ENCODE measurements at regions not wholly inside any gene's neighbourhood (a gene's known extent, or its start where the extent isn't known, plus 50 kb on each side); places are given as distances from the start of the nearest gene placed in this dataset.

- TF ChIP-seq POLR2A (IDR thresholded peaks at IDR 0.05) (no peak), CTCF (IDR thresholded peaks at IDR 0.05) (no peak), POLR2AphosphoS5 (IDR thresholded peaks at IDR 0.05) (no peak)
- H3K27ac ChIP-seq = no peak overlapping the region
- no peak for DNase-seq (ENCODE audit: low spot score)
- no peak overlapping the region for H3K4me3 ChIP-seq
- no peaks in the 10 kb centered on the region for H3K4me1 ChIP-seq (replicated peaks)
- H3K9me3 ChIP-seq = no peaks in the 10 kb centered on the region
- intact Hi-C loops (cut with DNase I) = no loop called here
- 90% methylated on average over 2 of the region's 2 CpGs for WGBS
- H3K27me3 ChIP-seq (replicated peaks; ENCODE audit: insufficient read depth) = no peaks in the 10 kb centered on the region
- no peaks in the 10 kb centered on the region for H3K36me3 ChIP-seq
Observed at GRCh38 chr13:89352384-89352783, 1681.2 kb downstream of the SLITRK5 start.

- Histone ChIP-seq H3K27ac (no peak overlapping the region), H3K27me3 (replicated peaks; ENCODE audit: insufficient read depth) (no peaks in the 10 kb centered on the region), H3K9me3 (no peaks in the 10 kb centered on the region), H3K36me3 (no peaks in the 10 kb centered on the region), H3K4me3 (no peak overlapping the region), H3K4me1 (replicated peaks) (no peaks in the 10 kb centered on the region)
- WGBS = 98% methylated on average over 4 of the region's 4 CpGs
- TF ChIP-seq POLR2AphosphoS5 (IDR thresholded peaks at IDR 0.05) = no peak
- no peak for TF ChIP-seq CTCF (IDR thresholded peaks at IDR 0.05)
- TF ChIP-seq POLR2A (IDR thresholded peaks at IDR 0.05) = no peak
- intact Hi-C loops (cut with DNase I) = no loop called here
- no peak for DNase-seq (ENCODE audit: low spot score)
Observed at GRCh38 chr13:89361909-89362308, 1690.7 kb downstream of the SLITRK5 start.

GRCh38 chr13:89363144-89363543, 1692.0 kb downstream of the SLITRK5 start:
- no peak for TF ChIP-seq CTCF (IDR thresholded peaks at IDR 0.05)
- no peak for TF ChIP-seq POLR2A (IDR thresholded peaks at IDR 0.05)
- TF ChIP-seq POLR2AphosphoS5 (IDR thresholded peaks at IDR 0.05) = no peak
- H3K36me3 ChIP-seq = no peaks in the 10 kb centered on the region
- DNase-seq (ENCODE audit: low spot score) = no peak
- intact Hi-C loops (cut with DNase I) = no loop called here
- no peaks in the 10 kb centered on the region for H3K27me3 ChIP-seq (replicated peaks; ENCODE audit: insufficient read depth)
- H3K27ac ChIP-seq = no peak overlapping the region
- no peaks in the 10 kb centered on the region for H3K9me3 ChIP-seq
- 96% methylated on average over 41 of the region's 41 CpGs for WGBS
- no peak overlapping the region for H3K4me3 ChIP-seq
- H3K4me1 ChIP-seq (replicated peaks) = no peaks in the 10 kb centered on the region

- Histone ChIP-seq H3K27me3 (replicated peaks; ENCODE audit: insufficient read depth) (no peaks in the 10 kb centered on the region), H3K27ac (no peak overlapping the region), H3K36me3 (no peaks in the 10 kb centered on the region), H3K4me1 (replicated peaks) (no peaks in the 10 kb centered on the region), H3K9me3 (no peaks in the 10 kb centered on the region), H3K4me3 (no peak overlapping the region)
- intact Hi-C loops (cut with DNase I) = no loop called here
- no peak for TF ChIP-seq POLR2A (IDR thresholded peaks at IDR 0.05)
- TF ChIP-seq POLR2AphosphoS5 (IDR thresholded peaks at IDR 0.05) = no peak
- TF ChIP-seq CTCF (IDR thresholded peaks at IDR 0.05) = no peak
- 83% methylated on average over 3 of the region's 3 CpGs for WGBS
- DNase-seq (ENCODE audit: low spot score) = no peak
Observed at GRCh38 chr13:89372193-89372592, 1701.0 kb downstream of the SLITRK5 start.

GRCh38 chr13:89375839-89376238, 1704.7 kb downstream of the SLITRK5 start:
- Histone ChIP-seq H3K27me3 (replicated peaks; ENCODE audit: insufficient read depth) (no peaks in the 10 kb centered on the region), H3K36me3 (no peaks in the 10 kb centered on the region), H3K4me3 (no peak overlapping the region), H3K27ac (no peak overlapping the region), H3K4me1 (replicated peaks) (no peaks in the 10 kb centered on the region), H3K9me3 (no peaks in the 10 kb centered on the region)
- no peak for DNase-seq (ENCODE audit: low spot score)
- 25% methylated on average over 2 of the region's 2 CpGs for WGBS
- intact Hi-C loops (cut with DNase I) = no loop called here
- no peak for TF ChIP-seq POLR2AphosphoS5 (IDR thresholded peaks at IDR 0.05)
- no peak for TF ChIP-seq CTCF (IDR thresholded peaks at IDR 0.05)
- no peak for TF ChIP-seq POLR2A (IDR thresholded peaks at IDR 0.05)

Measured in prostate gland (tissue), 2 donors.